GM18873 (cell line): ENCODE measurements at regions not wholly inside any gene's neighbourhood (a gene's known extent, or its start where the extent isn't known, plus 50 kb on each side); places are given as distances from the start of the nearest gene placed in this dataset.
"Not testable (repeated sequence)": the region's sequence is repeated elsewhere in the genome, so short reads cannot be mapped to it uniquely, and the experiment has no call there.

Source experiments
- ATAC-seq: cut with Tn5 transposase; IDR thresholded peaks from one replicate; pipeline ENCODE4 v1.9.1; 2021; ENCODE audit warnings: mild to moderate bottlenecking, moderate library complexity, moderate number of reproducible peaks; ENCODE audit not compliant: unreplicated experiment, low FRiP score

DNA sequence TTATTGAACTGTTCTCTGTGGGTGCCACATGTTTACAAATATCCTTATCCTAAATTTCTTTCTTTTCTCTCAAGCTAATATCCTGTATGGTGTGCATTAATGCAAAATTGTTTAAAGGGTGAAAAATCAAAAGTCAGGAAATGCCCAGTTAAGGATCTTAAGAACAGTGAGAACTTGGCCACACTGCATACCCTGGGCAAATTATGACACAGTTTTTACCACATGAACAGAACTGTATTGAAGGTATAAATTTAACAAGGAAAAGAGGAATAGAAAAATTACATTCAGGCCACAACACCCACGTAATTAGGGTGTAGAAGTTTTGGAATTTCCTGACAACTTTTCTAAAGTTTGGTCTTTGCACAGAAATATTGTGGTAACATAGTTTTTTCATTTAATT is 94.4 kb upstream of the HCCS start:
- no peak for ATAC-seq

DNA sequence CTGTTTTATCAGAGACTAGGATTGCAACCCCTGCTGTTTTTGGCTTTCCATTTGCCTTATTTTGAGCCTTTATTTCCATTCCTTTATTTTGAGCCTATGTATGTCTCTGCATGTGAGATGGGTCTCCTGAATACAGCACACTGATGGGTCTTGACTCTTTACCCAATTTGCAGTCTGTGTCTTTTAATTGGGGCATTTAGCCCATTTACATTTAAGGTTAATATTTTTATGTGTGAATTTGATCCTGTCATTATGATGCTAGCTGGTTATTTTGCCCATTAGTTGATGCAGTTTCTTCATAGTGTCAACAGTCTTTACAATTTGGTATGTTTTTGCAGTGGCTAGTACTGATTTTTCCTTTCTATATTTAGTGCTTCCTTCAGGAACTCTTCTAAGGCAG is 88.5 kb upstream of the HCCS start:
- ATAC-seq: not testable (repeated sequence)

DNA sequence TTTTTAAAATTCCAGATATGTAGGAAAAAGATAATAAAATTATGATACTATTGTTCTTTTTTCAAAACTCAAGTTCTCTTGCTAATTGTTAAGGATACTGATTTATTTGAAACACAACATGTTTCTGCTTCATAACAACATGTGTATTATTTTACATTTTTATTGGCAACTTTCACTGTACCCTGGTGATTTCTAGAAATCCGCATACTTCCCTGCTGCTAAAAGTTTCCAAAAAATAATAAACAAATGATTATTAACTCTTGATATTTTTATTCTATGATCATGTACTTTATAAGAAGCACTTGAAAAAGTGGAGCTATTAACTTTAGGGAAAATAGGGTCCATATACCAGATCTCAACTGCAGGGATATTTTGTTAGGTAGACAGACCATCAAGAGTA is 71.2 kb upstream of the HCCS start:
- no peak for ATAC-seq

DNA sequence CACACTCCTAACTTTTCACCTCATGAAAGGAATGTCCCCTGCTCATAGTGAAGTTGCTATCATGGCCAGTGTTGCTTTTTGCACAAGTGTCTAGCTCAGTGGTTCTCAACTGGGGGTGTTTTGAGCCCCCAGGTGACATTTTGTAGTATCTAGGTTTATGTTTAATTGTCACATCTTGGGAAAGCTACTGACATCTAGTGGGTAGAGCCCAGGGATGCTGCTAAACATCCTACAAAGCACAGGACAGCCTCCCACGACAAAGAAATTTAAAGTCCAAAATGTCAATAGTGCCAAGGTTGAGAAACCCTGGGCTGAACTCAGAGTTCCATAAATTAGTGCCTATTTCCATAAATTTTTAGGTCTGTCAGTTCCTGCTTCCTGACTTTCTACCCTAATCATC is 70.7 kb upstream of the HCCS start:
- ATAC-seq: no peak

DNA sequence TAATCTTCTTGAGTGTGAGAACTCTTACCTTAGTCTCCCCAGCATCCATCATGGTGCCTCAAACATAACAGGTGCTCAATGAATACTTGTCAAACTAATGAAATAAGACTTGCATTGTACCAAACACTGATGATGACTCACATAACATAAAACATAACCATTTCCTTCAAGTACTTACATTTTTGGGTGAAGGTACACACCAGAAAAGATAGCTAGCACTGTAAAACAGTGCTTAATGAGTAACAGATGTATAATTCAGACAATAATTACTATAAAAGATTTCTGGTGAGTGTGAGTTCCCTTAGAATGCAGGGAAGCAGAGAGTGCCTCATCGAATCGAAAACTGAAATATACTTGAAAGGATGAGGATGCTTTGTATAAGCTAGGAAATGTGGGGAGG is 70.1 kb upstream of the HCCS start:
- no peak for ATAC-seq

DNA sequence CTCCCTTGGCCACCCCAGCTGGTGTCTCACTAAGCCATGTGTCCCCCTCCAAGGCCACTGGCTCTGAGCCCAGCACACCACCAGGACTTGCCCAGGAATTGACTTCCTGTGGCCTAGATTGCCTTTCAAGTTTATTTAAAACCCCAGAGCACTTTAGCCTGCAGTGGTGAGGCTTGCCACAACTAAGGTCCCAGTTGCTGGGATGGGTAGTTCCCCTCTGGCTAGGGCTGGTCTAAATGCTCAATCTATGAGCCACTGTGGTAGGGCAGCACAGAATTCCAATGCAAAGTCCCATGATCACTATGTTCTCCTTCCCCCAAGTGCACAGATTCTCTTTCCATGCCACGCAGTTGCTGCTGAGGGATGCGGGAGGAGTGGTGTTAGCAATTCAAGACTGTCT is 61.1 kb upstream of the HCCS start:
- no peak for ATAC-seq

DNA sequence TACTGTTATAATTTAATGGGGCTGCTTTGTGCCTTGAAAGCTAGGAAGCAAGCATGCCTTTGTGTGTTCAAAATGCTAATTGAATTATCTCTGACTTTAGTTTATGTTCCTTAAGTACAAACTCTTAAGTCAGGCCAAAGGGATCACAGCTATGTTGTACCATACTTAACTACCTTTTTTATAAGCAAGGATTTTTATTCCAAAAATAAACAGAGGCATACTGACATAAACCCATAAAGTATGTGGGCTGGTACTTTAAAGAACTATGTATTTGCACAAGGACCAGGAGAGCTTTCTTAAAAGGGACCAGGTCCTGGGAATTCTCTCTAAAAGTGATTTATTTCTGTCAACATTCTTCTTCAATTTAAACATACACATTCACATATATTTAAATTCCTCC is 57.8 kb upstream of the HCCS start:
- ATAC-seq: no peak

DNA sequence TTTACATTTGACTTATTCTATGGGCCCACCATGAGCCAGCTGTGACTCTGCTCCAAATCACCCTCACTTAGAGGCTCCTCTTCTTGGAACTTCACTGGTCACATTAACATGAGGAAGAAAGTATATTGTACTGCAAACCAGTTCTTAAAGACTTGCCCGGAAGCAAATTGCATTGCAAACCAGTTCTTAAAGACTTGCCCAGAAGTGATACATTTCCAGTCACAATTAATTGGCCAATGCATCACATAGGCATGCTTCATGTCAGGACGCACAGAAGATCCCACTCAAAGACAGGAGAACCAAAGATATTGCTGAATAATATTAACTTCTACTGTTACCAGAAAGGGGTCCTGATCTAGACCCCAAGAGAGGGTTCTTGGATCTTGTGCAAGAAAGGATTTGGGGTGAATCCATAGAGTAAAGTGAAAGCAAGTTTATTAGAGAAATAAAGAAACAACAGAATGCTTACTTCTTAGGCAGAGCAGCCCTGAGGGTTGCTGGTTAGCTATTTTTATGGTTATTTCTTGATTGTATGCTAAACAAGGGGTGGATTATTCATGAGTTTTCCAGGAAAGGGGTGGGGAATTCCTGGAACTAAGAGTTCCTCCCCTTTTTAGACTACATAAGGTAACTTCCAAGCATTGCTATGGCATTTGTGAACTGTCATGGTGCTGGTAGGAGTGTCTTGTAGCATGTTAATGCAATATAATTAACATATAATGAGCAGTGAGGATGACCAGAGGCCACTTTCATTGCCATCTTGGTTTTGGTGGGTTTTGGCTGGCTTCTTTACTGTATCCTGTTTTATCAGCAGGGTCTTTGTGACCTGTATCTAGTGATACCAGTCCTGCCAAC is 54.6 kb upstream of the HCCS start:
- ATAC-seq: no peak

DNA sequence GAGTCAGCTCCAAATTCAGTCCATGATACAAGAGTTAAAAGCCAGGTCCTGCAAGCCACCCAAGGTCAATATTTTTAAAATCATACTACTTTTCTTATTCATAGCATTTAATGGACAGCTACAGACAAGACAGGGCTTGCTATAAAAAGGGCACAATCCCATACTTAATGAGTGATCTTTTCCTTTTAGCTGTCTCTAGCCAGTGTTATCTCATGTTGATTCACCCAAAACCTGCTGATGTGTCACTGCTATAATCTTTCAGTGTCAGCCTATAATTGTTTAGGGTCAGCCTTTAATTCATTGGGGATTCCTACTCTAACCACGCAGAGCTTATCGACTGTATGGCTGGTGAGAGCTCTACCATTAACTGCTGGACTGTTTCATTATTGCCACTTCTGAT is 51.2 kb upstream of the HCCS start:
- no peak for ATAC-seq
